ENCODE measurements at regions not wholly inside any gene's neighbourhood (a gene's known extent, or its start where the extent isn't known, plus 50 kb on each side); places are given as distances from the start of the nearest gene placed in this dataset.

GRCh38 chr2:175450029-175450760 is 268.7 kb upstream of the ATP5MC3 start:
- Histone ChIP-seq H3K27me3 (no peaks in the 10 kb centered on the region), H3K4me3 (no peak overlapping the region), H3K4me1 (no peaks in the 10 kb centered on the region), H3K27ac (no peak overlapping the region), H3K36me3 (no peaks in the 10 kb centered on the region), H3K9me3 (no peaks in the 10 kb centered on the region)
- no peak for TF ChIP-seq CTCF (IDR thresholded peaks at IDR 0.05)
- no peak for DNase-seq (ENCODE audit: low spot score)

GRCh38 chr2:175449616-175450015 is 268.1 kb upstream of the ATP5MC3 start:
- H3K9me3 ChIP-seq: no peaks in the 10 kb centered on the region
- H3K27ac ChIP-seq: no peak overlapping the region

GRCh38 chr2:175446201-175446600 is 264.7 kb upstream of the ATP5MC3 start:
- Histone ChIP-seq H3K9me3 (no peaks in the 10 kb centered on the region), H3K4me1 (no peaks in the 10 kb centered on the region), H3K4me3 (no peak overlapping the region), H3K36me3 (no peaks in the 10 kb centered on the region), H3K27ac (no peak overlapping the region), H3K27me3 (no peaks in the 10 kb centered on the region)
- TF ChIP-seq CTCF (IDR thresholded peaks at IDR 0.05): no peak
- no peak for DNase-seq (ENCODE audit: low spot score)

More at GRCh38 chr2:175449616-175450015, 268.1 kb upstream of the ATP5MC3 start:
- Histone ChIP-seq H3K4me3 (no peak overlapping the region), H3K4me1 (no peaks in the 10 kb centered on the region), H3K27me3 (no peaks in the 10 kb centered on the region), H3K36me3 (no peaks in the 10 kb centered on the region)
- no peak for DNase-seq (ENCODE audit: low spot score)
- no peak for TF ChIP-seq CTCF (IDR thresholded peaks at IDR 0.05)

- H3K36me3 ChIP-seq: no peaks in the 10 kb centered on the region
- H3K27ac ChIP-seq: no peak overlapping the region
- H3K9me3 ChIP-seq: no peaks in the 10 kb centered on the region
- no peak overlapping the region for H3K4me3 ChIP-seq
- H3K4me1 ChIP-seq: no peaks in the 10 kb centered on the region
- no peak for DNase-seq (ENCODE audit: low spot score)
- TF ChIP-seq CTCF (IDR thresholded peaks at IDR 0.05): no peak
- H3K27me3 ChIP-seq: no peaks in the 10 kb centered on the region
Measured at GRCh38 chr2:175445281-175445680, 263.8 kb upstream of the ATP5MC3 start.

GRCh38 chr2:175442441-175442840 is 260.9 kb upstream of the ATP5MC3 start:
- Histone ChIP-seq H3K9me3 (no peaks in the 10 kb centered on the region), H3K27ac (no peak overlapping the region), H3K27me3 (no peaks in the 10 kb centered on the region), H3K4me1 (no peaks in the 10 kb centered on the region), H3K36me3 (no peaks in the 10 kb centered on the region), H3K4me3 (no peak overlapping the region)
- DNase-seq (ENCODE audit: low spot score): no peak
- no peak for TF ChIP-seq CTCF (IDR thresholded peaks at IDR 0.05)

Data from right atrium auricular region (tissue), 2 donors.